Cardiac septum (tissue), 1 donor: ENCODE measurements at regions not wholly inside any gene's neighbourhood (a gene's known extent, or its start where the extent isn't known, plus 50 kb on each side); places are given as distances from the start of the nearest gene placed in this dataset.

Source experiments
- DNase-seq: peaks from one replicate; pipeline ENCODE4 v3.0.0-alpha.2; 2020; ENCODE audit warnings: low spot score
- intact Hi-C: fragments of 100-400 bp; cut with DNase I; formaldehyde crosslinking; loops from one replicate; pipeline ENCODE4 v1.14.0; 2022
- donor health status: DM: no; HTN: no; CAD: no.

- DNase-seq: peak; percentile 54
- intact Hi-C loops: no loop called here
These were observed 137.8 kb upstream of the FAM20C start for GRCh38 chr7:54615-55014.

DNA sequence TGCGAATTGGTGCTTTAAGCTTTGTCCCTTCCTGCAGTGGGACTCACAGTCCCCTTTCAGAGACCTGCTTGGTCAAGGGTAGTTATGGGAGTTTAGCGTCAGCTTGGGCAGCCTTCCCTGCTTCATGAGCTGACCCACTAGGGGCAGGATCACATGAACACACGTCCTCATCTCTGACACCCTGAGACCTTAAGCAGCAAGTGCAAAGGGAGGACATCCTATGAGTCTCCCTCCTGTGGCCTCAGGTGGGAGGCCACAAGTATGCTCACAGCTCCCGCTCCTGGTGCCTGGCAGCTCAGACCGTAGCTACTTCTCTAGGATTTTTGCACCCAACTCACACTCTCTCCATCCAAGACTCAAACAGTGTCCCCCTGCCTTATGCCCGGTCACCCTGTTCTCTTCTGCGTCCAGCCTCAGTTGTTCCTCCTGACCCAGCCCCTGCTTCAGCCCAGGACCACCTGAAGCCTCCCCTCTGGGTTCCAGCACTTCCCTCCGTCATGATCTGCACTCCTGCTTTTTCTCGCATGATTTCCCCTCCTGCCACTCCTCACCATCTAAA, 136.6 kb upstream of the FAM20C start:
- peak; percentile 50 for DNase-seq
- intact Hi-C loops: no loop called here

GRCh38 chr7:56291-56913, 136.0 kb upstream of the FAM20C start:
- intact Hi-C loops: no loop called here
- DNase-seq: peak; percentile 67

- intact Hi-C loops: no loop called here
- peak; percentile 54 for DNase-seq
These were observed 135.3 kb upstream of the FAM20C start for GRCh38 chr7:57071-57470.

DNA sequence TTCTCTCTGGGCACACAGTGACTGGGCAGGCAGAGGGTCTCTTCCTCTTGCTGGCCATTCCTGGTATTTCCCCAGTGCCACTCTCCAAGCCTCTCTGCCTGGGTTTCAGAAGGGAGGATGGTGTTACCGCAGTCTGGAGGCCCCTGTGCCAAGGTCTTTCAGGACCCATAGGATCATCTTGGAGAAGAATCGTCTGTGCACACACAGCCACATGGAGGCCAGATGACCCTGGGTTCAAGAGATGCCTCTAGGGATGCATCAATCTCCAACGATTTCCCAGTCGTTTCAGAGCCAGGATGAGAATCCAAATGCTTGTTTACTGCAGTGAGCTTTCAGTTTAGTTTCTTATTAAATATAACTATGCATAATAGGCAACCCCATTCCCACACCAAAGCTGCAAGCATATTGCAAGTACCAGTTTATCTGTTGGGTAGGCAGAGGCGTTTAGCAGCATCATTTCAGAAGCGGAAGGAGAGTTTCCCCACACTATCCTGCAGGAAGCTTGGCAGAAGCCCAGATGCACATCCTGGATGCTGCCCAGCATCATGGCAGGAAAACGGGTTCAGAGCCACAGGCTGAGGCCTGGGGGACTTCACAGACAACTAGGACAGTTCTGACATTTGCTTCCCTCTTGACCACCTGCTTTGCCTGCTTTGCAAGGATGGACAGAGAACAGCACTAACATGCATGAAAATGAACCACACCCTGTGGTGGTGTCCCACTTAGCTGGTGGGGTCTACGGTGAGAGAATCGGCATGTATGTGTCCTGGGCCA, 134.7 kb upstream of the FAM20C start:
- peak; percentile 60 for DNase-seq
- intact Hi-C loops: no loop called here

GRCh38 chr7:58316-58715, 134.1 kb upstream of the FAM20C start:
- no peak for DNase-seq
- intact Hi-C loops: no loop called here

DNA sequence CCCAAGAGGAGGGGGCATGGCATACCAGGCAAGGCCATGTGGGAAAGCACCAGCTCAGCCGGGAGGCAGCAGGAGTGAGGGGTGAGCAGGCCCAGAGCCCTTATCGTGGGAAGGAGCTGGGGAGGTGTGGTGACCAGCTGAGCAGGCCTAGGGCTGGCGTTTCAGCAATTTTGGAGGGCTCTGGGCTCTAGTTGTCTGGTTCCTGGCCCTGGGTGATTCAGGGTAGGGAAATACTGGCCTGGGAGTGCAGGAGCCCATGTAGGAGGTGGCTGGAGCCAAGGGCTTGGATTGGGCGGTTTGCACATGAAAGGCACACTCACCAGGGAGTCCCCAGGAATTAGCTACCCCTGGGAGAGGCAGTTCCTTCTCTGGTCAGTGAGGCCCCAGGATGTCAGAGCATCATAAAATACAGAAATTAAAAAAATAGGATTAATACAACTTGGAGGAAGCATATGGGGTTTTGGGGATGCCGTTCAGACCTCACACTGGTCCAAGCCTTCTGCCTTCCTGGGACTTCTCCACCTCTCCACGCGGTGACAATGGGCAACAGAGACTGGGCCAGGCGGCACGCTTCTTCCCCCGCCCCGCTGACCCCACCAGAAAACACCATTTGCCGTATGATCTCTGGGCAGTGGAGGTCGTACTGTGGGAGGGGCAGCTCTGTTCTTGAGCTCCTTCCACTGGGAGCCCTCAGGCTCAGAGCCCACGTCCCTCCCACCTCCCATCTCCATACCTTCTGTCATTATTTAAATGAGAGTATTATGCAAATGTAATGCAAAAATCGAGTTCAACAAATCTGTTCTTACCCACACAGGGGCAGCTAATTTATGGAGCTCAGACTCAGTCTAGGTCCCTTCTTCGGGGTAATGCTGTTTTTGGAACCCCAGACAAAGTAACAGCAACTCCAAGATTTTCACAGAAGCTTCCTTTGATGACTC, 133.0 kb upstream of the FAM20C start:
- DNase-seq: peak; percentile 58
- intact Hi-C loops: no loop called here

DNA sequence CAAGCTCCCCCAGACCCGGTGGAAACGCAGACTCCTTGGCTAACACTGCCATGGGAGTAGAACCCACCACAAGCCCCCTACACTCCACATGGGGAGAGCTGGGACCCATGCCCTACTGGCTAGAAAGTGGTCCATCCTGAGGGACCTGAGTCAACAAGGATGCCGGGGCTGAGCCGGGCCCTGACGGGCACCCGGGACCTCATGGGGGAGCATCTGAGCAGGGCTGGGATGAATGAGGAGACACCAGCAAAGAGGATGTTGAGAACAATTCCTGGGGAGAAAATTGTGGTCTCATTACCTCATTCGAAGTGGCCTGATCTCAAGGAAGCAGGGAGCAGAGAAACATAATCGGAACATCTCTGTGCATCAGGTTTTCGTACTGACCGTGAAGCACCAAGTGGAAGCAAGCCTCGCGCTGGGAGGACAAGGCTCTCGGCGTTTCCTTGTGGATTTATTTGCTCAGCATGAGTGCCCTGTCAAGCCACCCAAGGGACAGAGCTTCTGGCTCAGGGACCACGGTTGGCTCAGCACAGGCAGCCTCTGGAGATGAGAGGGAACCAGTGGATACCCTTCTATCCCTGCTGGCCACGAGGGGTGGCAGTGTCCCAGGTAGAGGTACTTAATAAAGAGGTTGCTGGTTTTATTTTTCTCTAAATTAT, 132.2 kb upstream of the FAM20C start:
- intact Hi-C loops: no loop called here
- DNase-seq: peak; percentile 24

DNA sequence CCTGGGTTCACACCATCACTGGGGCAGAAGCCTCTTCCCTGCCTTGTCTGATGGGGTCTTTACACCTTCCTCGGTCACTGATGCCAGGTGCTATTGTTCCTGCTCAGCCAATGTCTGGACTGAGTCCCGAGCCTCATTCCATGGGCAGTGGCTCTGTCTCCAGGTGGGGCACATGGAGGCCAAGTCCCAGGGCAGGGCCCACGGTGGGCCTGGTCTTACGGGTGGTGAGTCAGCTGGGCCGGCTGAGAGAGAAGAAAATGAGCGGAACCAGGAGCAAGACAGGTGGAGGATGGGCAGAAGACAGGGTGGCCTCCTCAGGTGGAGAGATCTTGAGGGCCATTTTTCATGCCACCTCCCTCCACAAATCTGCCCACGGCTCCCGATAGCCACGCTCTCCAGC, 131.7 kb upstream of the FAM20C start:
- intact Hi-C loops: no loop called here
- DNase-seq: peak; percentile 44

- intact Hi-C loops: no loop called here
- peak; percentile 63 for DNase-seq
These were observed 131.3 kb upstream of the FAM20C start for GRCh38 chr7:61111-61510.

DNA sequence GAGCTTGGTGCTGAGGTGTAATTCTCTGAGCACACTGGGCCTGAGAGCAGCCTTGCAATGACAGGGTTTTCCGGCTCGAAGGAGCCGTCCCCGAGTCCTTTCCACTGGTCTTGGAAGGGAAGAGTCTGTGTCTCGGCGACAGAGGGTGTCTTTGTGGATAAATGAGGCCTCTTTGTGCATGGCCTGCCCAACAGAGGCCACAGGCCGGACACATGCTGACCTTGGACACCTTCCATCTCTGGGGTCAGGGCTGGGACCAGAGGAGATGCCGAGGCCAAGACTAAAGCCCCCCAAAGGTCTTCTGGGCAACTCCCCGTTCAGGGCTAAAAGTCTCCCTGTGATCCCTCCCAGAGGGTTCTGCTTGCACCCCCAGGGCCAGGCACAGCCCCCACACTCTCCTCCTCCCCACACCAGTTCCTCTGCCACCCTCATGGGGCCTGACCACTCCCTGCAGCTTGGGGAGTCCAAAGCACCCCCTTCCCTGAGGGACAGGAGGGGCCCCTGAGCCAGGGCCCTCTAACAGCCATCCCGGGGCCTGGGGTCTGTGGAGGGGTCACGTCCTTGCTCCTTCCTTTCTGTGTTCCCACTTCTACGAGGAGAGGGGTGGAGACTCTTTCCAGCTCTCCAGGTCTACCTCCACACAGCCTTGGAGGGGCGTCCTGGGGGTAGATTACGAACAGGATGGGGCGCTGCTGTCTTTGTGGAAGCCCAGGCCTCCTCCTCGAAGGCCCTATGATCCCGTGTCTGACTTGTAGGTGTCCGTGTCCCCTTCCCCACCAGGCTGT, 130.6 kb upstream of the FAM20C start:
- DNase-seq: peak; percentile 73
- intact Hi-C loops: no loop called here

- DNase-seq: peak; percentile 75
- intact Hi-C loops: no loop called here
These were observed 129.8 kb upstream of the FAM20C start for GRCh38 chr7:62361-63116.

DNA sequence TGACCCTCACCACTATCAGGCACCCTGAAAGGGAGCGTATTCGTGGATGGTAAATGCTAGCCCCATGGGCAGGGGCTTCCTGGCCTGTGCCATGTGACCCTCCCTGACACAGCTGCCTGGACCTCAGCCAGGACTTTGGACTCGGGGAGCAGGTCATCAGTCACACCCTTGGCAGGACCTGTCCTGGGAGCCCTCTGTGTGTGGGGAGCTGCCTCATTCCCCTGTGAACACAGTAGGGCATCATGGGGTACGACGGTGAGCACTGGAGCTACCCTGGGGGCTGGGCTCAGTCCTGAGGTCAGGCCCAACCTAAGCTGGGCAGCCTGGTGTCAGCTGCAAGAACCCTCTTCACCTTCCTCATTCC, 129.3 kb upstream of the FAM20C start:
- peak; percentile 31 for DNase-seq
- intact Hi-C loops: no loop called here

DNA sequence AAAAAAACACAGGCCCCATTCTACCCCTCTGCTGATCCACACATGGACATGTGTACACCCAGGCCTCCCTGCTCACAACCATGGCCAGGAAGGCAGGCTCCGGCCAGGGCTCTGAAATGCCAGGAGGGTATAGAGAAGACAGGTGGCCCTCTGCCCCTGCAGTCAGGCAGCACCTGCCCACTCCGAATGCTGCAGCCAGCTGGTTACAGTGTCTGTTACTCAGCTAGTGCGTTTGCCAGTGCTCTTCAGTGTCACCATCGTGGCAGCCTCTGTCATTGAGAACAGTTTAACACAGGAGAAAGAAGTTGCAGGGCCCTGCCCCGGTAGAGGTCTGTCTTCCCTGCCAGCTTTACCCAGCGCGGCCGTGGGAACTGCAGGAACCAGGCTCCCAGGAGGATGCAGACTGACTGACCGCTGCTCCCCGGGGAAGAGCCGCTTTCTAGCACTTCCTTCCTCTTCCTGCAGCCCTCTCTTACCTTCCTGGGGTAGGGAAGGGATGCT, 128.8 kb upstream of the FAM20C start:
- intact Hi-C loops: no loop called here
- peak; percentile 80 for DNase-seq

DNA sequence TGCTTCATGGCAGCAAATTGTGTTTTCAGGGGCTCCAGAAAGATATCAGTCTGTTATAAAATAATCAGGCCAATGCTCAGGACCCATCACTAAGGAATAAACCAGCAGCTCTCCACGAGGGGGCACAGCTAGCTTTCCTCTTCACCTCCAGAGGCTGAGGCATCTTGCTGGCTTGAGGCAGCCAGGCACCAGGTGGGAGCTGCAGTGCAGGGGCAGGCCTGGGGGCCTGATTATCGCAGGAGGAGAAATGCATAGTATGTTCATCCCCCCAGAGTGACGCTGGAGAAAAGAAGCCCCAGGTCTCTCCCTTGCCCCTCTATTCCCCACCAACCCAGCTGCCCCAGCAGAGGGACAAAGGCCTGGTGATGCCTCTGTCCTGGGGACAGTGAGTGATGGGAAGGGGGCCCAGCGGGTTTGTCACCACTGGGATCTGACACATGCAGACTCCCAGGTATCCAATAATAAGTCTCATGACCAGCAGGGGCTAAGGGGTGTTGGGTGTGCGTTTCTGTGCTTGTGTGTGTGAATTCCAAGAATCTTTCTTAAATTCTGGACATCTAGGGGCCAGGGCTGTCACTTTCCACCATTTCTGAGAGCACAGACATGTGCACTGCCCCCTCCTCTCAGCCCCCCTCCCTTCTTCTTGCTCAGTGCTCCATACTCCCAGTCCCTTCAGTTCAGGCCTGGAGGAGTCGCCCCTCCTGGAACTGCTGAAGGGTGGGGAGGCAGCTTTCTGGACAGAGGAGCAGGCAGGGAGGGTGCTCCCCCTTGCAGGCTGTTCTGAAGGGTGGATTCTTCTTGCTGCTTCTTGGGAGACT, 128.1 kb upstream of the FAM20C start:
- intact Hi-C loops: no loop called here
- peak; percentile 77 for DNase-seq

DNA sequence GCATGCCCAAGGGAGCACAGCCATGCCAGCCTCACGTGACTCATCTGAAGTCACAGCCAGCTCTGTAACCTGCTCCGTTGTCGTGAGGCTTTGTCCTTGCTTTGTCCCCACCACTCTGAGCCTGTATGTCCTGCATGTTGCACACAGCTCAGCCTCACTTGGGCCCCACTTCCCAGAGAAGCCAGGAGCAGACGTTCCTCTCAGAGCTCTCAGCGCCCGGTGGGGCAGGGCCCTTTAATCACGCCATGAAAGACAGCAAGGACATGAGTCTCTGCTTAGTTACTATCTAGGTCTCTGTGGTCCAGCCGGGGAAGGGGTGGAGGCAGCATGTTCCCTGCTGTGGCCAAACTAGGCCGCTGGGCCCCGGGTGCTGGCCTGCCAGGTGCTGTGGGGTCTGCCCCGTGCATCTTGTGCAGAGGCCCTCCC, 127.4 kb upstream of the FAM20C start:
- DNase-seq: no peak
- intact Hi-C loops: no loop called here

- intact Hi-C loops: no loop called here
These were observed 126.8 kb upstream of the FAM20C start for GRCh38 chr7:65554-65953.

More at GRCh38 chr7:65554-65953, 126.8 kb upstream of the FAM20C start:
- DNase-seq: no peak
